HG02970 (cell line): ENCODE measurements at regions not wholly inside any gene's neighbourhood (a gene's known extent, or its start where the extent isn't known, plus 50 kb on each side); places are given as distances from the start of the nearest gene placed in this dataset.

ENCODE experiments used
- ATAC-seq: cut with Tn5 transposase; IDR thresholded peaks from one replicate; pipeline ENCODE4 v1.9.1; 2021; ENCODE audit warnings: mild to moderate bottlenecking, moderate library complexity, moderate number of reproducible peaks; ENCODE audit not compliant: unreplicated experiment, low FRiP score

DNA sequence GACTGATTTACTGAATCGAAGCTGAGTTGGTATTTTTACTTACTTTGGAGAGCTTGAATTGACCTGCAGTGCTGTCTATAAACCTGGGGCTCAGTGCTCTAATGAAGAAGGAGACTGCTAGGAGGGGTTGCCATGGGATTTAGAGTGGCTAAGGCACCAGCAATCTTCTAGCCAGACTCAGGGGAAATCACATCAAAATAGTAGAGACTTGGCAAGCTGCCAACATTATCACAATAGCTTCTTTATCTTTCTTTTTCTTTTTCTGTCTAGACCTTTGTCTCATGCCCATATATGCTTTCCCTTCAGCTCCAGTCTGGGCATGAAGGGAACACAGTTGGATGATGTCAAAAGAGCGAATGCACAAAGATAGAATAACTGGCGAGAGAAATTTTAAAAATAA, 301.1 kb upstream of the DPYD start:
- ATAC-seq, result no peak

- no peak for ATAC-seq
These were observed 296.8 kb upstream of the DPYD start for GRCh38 chr1:98217601-98218000.

DNA sequence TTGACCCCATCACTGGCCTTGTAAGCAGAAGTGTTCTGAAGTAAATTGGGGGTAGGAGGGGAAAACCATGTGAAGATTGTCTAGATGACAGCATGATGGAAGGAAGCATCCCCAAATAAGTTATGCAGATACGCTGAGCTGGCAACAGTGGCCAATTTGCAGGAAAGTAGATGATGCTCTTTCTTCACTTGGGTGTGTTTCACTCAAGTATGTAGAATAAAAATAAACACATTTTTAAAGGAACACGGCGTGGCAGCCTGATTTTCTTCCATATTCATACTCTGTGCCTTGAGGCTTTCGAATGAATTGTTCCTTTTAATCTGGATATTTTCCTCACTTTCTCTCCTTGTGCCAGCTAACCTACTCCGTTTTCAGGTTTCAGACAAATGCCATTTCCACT, 295.5 kb upstream of the DPYD start:
- no peak for ATAC-seq

DNA sequence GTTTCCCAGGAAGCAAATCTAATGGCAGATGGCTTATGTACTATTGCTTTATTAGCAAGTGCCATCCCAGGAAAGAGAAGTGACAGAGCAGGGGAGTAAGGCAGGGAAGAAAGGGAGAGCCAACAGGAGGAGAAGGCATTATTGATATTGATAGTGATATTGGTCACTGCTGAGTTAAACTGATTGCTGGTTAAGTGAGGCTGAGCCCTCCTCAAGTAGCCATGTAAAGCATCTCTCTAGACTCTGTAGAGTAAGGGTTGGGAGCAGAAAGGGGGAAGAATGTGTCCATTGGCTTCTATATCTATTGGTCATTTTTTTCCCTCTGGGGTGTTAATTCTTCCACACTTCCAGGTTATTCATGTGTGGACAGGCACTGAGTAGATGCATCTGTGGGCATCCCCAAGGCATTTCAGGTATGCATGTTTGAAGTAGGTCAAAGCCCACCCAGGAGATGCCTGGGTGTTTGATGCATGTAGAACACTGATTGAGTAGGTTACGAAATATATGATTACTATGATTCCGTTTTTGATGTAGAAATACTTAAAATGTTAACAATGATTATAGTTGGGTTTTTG, 290.5 kb upstream of the DPYD start:
- ATAC-seq, result no peak

GRCh38 chr1:98210563-98210962, 289.7 kb upstream of the DPYD start:
- ATAC-seq, result no peak

DNA sequence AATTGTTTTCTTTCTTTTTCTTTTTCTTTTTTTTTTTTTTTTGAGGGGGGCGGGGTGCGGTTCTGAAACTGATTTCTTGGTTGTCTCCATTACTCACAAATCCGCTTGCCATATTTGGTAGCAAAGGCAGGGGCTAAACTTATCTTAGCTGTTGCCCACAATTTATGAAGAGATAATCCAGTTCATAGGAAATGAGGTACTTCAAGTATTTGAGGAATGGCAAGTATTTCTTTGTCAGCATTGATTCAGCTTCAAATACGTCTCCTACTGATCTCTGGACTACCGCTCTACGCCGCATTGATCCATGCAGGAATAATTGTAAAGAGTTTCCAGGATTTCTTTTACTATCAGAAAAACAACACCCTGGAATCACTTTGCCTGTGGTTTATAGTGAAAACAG, 289.2 kb upstream of the DPYD start:
- no peak for ATAC-seq

DNA sequence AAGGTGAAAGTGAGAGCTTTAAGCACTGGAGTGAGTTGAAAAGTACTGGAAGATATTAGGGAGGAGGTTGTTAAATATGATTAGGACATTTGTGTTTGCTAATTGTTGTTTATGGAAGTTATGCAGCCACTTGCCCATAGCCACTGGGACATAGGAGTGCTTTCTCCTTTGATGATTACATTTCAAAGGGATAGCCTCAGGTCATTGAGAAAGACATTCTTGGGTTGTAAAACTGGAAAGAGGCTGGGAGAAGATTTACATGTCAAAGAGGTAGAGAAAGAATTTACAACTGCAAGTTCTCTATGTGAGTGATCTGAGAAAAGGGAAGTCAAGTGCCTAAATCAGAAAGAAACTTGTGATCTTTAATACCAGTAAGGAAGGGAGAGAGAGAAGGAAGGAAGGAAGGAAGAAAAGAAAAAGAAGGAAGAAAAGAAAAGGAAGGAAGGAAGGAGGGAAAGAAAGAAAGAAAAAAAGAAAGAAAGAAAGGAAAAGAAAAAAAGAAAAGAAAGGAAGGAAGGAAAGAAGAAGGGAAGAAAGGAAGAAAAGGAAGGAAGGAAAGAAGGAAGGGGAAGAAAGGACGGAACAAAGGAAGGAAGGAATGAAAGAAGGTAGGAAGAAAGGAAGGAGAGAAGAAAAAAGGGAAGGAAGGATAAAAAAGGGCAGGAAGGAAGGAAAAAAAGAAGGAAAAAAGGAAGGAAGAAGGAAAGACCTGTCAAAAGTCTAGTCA, 284.6 kb upstream of the DPYD start:
- ATAC-seq, result no peak

- ATAC-seq, result no peak
These were observed 282.6 kb upstream of the DPYD start for GRCh38 chr1:98203466-98203865.

GRCh38 chr1:98201666-98202081, 280.8 kb upstream of the DPYD start:
- ATAC-seq, result no peak

DNA sequence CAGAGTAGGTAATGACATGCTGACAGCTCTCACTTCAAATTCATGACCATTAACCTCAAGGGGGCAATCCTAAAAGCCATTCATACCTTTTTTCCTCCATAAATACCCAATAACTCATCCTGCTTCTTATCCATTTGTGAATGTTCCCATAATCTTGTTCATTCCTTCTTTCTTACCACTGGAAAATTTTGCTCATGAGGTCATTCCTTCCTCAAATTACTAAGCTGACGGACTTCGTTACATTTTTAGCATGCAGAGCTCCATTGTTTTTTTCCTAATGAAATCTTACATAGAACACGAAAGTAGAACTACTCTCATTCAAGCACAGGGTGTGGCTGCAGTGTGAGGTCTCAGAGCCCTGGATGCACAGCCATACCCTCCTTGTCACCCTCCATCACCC, 276.5 kb upstream of the DPYD start:
- no peak for ATAC-seq

GRCh38 chr1:98196012-98196411, 275.2 kb upstream of the DPYD start:
- no peak for ATAC-seq

- ATAC-seq, result no peak
These were observed 267.9 kb upstream of the DPYD start for GRCh38 chr1:98188774-98189173.

DNA sequence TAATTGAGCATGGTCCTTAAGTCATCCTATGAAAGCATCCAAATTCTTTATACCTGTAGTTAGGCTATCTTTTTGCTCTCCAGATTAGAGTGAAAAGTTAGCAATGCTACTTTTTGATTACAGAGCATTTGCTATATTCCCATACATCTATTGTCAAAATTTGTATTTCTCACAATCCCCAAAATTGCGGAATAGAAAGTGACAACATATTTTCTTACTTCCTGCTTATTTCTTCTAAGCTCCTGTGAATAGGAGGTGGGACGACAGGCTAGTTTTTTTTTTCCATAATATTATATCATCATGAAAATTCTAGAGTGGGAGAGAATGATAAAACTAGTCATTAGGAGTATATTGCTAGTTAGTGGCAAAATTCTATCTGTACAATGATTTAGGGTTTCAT, 264.0 kb upstream of the DPYD start:
- no peak for ATAC-seq

GRCh38 chr1:98181036-98181764, 260.4 kb upstream of the DPYD start:
- no peak for ATAC-seq

DNA sequence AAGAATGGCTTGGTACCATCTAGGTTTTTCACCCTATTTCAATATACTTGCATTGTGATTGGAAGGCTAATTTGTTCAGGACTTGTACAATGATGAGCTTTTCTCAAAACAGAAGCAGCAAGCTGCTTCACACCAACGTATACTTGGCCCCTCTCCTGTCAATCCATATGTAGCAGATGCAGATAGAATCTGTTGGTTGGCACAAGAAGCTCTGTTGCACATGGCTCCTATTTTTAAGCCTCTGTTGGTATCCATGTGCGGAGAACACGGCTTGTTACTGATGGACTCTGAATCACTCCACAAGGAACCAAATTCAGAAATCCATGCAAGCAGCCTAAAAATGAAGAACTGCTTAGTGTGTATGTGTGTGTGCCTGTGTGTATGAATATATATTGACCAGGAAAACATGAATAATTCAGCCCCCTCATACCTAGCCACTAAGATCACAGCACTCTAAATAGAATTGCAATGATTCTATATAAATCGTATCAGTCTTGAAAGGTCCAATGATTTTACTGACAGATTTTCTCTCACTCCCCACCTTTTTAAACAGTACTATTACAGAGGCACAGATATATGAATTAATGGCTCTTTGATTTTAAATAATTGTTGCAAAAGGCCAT, 258.4 kb upstream of the DPYD start:
- no peak for ATAC-seq

DNA sequence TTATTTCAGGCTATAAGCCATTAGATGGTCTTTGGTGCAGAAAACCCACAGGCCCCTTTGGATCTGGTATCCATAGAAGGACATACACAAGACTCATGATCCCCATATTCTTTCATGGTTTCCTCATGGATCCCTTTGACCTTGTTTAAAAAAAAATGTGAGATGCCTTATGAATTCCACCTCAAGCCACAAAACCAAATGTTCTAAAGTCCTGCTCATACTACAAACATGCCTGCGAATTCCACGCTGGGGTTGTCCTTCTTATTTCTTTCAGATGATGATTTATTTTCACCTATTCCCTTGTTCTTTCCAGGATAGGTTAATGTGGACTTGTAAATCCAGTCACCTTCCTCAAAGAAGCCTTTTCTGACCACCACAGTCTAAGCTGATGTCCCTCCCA, 256.9 kb upstream of the DPYD start:
- no peak for ATAC-seq

- no peak for ATAC-seq
These were observed 256.1 kb upstream of the DPYD start for GRCh38 chr1:98176936-98177335.

- ATAC-seq, result no peak
These were observed 255.6 kb upstream of the DPYD start for GRCh38 chr1:98176414-98176813.

GRCh38 chr1:98172578-98172977, 251.7 kb upstream of the DPYD start:
- no peak for ATAC-seq

GRCh38 chr1:98172022-98172421, 251.2 kb upstream of the DPYD start:
- ATAC-seq, result no peak

DNA sequence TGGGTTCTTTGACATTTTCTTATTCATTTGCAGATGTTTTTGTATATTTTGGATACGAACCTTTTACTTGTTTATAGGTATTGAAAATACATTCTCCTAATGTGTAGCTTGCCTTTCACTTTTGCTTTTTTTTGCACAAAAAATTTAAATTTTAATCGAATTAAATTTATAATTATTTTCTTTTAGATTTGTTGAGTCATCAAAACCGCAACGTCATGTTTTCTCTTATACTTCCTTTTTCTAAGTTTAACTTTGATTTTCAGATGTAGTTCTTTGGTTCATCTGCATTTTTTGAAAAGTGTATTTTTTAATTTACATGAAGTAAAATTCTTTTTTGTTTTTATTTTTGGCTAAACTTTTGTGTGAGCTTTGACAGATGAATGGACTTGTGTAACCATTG, 243.7 kb upstream of the DPYD start:
- no peak for ATAC-seq
